TTC549 (cell line): ENCODE measurements at regions not wholly inside any gene's neighbourhood (a gene's known extent, or its start where the extent isn't known, plus 50 kb on each side); places are given as distances from the start of the nearest gene placed in this dataset.
"Not testable (repeated sequence)": the region's sequence is repeated elsewhere in the genome, so short reads cannot be mapped to it uniquely, and the experiment has no call there.

ENCODE experiments used
- FAIRE-seq: peaks from 2 replicates; lab custom pipeline; 2012; peaks lifted over from hg19 to GRCh38; lab: Jason Lieb, UNC

- FAIRE-seq: no peak
Measured at GRCh38 chr6:147977851-147978465, 364.7 kb upstream of the SASH1 start.

DNA sequence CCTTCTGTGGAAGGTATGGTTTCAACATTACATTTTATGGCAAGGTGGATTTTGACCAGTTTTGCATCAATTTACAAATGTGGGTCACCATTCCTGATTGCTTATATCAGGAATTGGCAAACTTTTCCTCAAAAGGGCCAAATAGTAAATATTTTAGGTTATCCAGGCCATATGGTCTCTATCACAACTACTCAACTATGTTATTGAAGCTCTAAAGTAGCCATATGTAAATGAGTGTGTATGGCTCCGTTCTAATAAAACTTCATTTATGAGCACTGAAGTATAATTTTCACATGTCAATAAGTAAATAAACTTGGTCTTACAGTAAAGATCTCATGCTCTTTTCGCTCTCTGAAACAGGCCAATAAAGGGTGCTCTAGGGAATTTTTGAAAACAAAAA, 362.7 kb upstream of the SASH1 start:
- no peak for FAIRE-seq

- FAIRE-seq: no peak
Measured at GRCh38 chr6:147983581-147984366, 358.9 kb upstream of the SASH1 start.

GRCh38 chr6:147986846-147987245, 355.8 kb upstream of the SASH1 start:
- FAIRE-seq: no peak

- no peak for FAIRE-seq
Measured at GRCh38 chr6:147990159-147990558, 352.5 kb upstream of the SASH1 start.

- FAIRE-seq: no peak
Measured at GRCh38 chr6:147991961-147992360, 350.7 kb upstream of the SASH1 start.

DNA sequence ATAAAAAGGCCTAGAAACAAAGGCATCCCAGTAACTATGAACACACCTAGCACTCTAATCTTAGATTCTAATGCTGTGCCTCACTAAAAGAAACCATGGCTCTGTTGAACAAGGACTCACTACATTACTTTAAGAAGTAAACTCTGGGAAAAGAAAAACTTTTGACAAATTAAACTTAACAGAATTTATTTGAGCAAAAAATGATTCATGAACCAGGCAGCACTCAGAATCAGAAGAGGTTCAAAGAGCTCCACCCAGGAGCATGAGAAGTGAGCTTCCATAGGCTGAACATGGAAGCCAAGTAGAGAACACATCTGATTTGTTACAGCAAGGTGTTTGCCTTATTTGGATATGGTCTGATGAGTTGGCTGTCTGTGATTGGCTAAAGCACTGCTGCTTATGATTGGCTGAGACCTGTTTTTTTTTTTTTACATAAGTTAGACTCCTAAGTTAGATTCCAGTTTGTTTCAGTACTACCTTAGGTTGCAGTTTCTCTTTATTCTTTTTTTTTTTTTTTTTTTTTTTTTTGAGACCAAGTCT, 343.6 kb upstream of the SASH1 start:
- FAIRE-seq: no peak

GRCh38 chr6:148001844-148002642, 340.6 kb upstream of the SASH1 start:
- no peak for FAIRE-seq

- FAIRE-seq: no peak
Measured at GRCh38 chr6:148004651-148005050, 338.0 kb upstream of the SASH1 start.

- no peak for FAIRE-seq
Measured at GRCh38 chr6:148005806-148006205, 336.8 kb upstream of the SASH1 start.

DNA sequence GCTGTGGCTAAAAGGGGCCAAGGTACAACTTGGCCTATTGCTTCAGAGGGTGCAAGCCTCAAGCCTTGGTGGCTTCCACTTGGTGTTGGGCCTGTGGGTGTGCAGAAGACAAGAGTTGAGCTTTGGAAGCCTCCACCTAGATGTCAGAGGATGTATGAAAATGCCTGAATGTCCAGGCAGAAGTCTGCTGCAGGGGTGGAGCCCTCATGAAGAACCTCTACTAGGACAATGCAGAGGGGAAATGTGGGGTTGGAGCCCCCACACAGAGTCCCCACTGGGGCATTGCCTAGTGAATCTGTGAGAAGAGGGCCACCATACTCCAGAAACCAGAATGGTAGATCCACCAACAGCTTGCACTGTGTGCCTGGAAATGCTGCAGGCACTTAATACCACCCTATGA, 332.1 kb upstream of the SASH1 start:
- not testable (repeated sequence) for FAIRE-seq

GRCh38 chr6:148016013-148016412, 326.6 kb upstream of the SASH1 start:
- no peak for FAIRE-seq

- no peak for FAIRE-seq
Measured at GRCh38 chr6:148021165-148021564, 321.5 kb upstream of the SASH1 start.

- FAIRE-seq: no peak
Measured at GRCh38 chr6:148021699-148022098, 320.9 kb upstream of the SASH1 start.

- not testable (repeated sequence) for FAIRE-seq
Measured at GRCh38 chr6:148022279-148022678, 320.4 kb upstream of the SASH1 start.

DNA sequence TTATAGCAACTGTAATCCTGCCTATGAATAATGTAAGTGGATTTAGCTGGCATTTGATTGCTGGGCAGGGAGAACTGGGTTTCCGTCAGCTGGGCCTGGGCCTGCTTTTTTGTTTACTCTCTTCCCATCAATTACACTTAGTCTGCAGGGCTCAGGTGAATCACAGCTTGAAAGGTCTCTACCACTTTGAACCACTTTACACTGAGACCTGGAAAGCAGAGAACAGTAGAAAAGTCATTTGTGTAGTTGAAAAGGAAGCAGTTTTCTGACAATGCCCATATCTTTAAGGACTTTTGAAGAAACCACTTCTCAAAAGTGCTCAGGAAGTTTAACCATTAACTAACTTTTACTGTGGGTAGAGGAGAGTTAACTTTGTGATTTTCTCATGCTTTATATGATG, 315.4 kb upstream of the SASH1 start:
- no peak for FAIRE-seq

GRCh38 chr6:148035806-148036390, 306.7 kb upstream of the SASH1 start:
- FAIRE-seq: no peak

- no peak for FAIRE-seq
Measured at GRCh38 chr6:148037496-148037895, 305.1 kb upstream of the SASH1 start.

DNA sequence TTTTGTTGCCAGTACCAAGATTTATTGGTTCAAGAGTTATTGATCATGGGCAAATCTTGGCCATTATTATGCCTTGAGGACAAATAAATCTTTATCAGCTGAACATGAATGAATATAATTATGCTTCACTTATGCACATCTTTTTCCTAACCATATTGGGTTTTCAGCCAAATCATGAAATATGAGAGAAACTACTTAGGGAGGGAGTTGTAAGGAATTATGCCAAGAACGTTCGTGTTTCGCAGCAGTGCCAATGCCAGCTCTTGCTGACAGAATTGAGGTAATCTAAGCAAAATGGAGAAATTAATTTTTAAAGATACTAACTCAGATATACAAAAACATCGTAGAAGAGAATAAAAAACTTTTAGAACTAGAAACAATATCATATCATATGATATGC, 301.1 kb upstream of the SASH1 start:
- no peak for FAIRE-seq

DNA sequence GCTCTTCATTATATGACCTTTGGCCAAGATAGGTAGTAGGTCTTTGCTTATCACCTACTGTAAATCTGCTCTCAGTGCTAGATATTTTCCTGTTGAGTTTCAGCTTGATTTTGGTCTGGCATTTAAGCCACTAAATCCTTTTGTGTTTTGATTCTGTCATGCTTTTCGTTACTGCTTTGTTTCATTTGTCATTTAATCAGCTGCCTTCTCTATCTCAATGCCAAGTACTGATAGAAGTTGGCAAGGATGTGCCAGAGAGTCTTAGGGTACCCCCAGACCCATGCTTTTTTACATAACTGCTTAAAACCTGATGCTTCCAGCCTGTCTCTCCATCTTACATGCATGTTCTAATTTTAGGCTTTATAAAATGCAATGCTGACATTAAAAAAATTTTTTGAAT, 300.1 kb upstream of the SASH1 start:
- FAIRE-seq: no peak

- no peak for FAIRE-seq
Measured at GRCh38 chr6:148044261-148044751, 298.3 kb upstream of the SASH1 start.

GRCh38 chr6:148044921-148045320, 297.7 kb upstream of the SASH1 start:
- no peak for FAIRE-seq
